DMS114 treated with DMSO at 0.1 percent for 48 hours (cell line): ENCODE measurements at regions not wholly inside any gene's neighbourhood (a gene's known extent, or its start where the extent isn't known, plus 50 kb on each side); places are given as distances from the start of the nearest gene placed in this dataset.
"Not testable (repeated sequence)": the region's sequence is repeated elsewhere in the genome, so short reads cannot be mapped to it uniquely, and the experiment has no call there.

Experiments
- DNase-seq: peaks from one replicate; lab custom pipeline; 2025; ENCODE audit not compliant: unreplicated experiment; lab: John Stamatoyannopoulos, UW

- DNase-seq: not testable (repeated sequence)
Observed at GRCh38 chr1:149274493-149274892, 171.1 kb upstream of the NBPF9 start.

- DNase-seq: not testable (repeated sequence)
Observed at GRCh38 chr1:149275802-149276201, 172.5 kb upstream of the NBPF9 start.

- DNase-seq: not testable (repeated sequence)
Observed at GRCh38 chr1:149276496-149276895, 173.1 kb upstream of the NBPF9 start.

- not testable (repeated sequence) for DNase-seq
Observed at GRCh38 chr1:149278156-149278555, 174.8 kb upstream of the NBPF9 start.

- not testable (repeated sequence) for DNase-seq
Observed at GRCh38 chr1:149279015-149279414, 175.7 kb upstream of the NBPF9 start.

- DNase-seq: not testable (repeated sequence)
Observed at GRCh38 chr1:149279512-149279911, 176.2 kb upstream of the NBPF9 start.

- not testable (repeated sequence) for DNase-seq
Observed at GRCh38 chr1:149284773-149285172, 181.4 kb upstream of the NBPF9 start.

- not testable (repeated sequence) for DNase-seq
Observed at GRCh38 chr1:149285205-149285604, 181.9 kb upstream of the NBPF9 start.

- DNase-seq: not testable (repeated sequence)
Observed at GRCh38 chr1:149285638-149286037, 182.3 kb upstream of the NBPF9 start.

- DNase-seq: not testable (repeated sequence)
Observed at GRCh38 chr1:149288580-149288979, 185.2 kb upstream of the NBPF9 start.

GRCh38 chr1:149300478-149301218 lies 174.2 kb upstream of the NBPF19 start:
- DNase-seq: not testable (repeated sequence)

GRCh38 chr1:149301282-149301681 lies 173.6 kb upstream of the NBPF19 start:
- not testable (repeated sequence) for DNase-seq

- DNase-seq: not testable (repeated sequence)
Observed at GRCh38 chr1:149304796-149305195, 170.0 kb upstream of the NBPF19 start.

- DNase-seq: not testable (repeated sequence)
Observed at GRCh38 chr1:149307640-149308039, 167.2 kb upstream of the NBPF19 start.

GRCh38 chr1:149314921-149315320 lies 159.9 kb upstream of the NBPF19 start:
- DNase-seq: not testable (repeated sequence)

- DNase-seq: not testable (repeated sequence)
Observed at GRCh38 chr1:149320971-149321731, 153.7 kb upstream of the NBPF19 start.

GRCh38 chr1:149321732-149322016 lies 153.2 kb upstream of the NBPF19 start:
- not testable (repeated sequence) for DNase-seq

GRCh38 chr1:149330081-149330335 lies 144.8 kb upstream of the NBPF19 start:
- DNase-seq: not testable (repeated sequence)

GRCh38 chr1:149336082-149336481 lies 138.8 kb upstream of the NBPF19 start:
- not testable (repeated sequence) for DNase-seq

GRCh38 chr1:149338221-149338691 lies 136.6 kb upstream of the NBPF19 start:
- not testable (repeated sequence) for DNase-seq

GRCh38 chr1:149338698-149339097 lies 136.1 kb upstream of the NBPF19 start:
- DNase-seq: not testable (repeated sequence)

GRCh38 chr1:149349448-149349847 lies 125.4 kb upstream of the NBPF19 start:
- DNase-seq: not testable (repeated sequence)
